ENCODE measurements at regions not wholly inside any gene's neighbourhood (a gene's known extent, or its start where the extent isn't known, plus 50 kb on each side); places are given as distances from the start of the nearest gene placed in this dataset.
"Not testable (repeated sequence)": the region's sequence is repeated elsewhere in the genome, so short reads cannot be mapped to it uniquely, and the experiment has no call there.

DNA sequence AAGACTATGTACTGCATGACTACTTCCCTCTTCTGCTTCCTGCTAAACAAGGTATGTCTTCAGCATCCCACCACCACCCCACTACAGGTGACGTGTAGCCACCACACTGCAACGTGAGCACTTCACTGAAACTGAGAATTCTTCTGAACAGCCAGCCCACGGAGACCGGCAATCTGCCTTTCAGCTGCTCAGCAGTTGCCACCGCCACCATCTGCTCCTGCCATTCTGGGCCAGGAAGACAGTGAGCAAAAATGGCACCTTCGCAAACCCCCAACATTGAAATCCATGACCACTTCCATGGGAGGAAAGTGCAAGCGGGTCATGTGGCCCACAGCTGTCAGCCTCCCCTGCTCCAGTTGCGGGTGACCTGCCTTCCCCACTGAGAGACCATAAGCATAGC lies 443.4 kb upstream of the ST8SIA4 start:
- DNase-seq (ENCODE audit: low read depth): no peak
- TF ChIP-seq, protein P1, sequence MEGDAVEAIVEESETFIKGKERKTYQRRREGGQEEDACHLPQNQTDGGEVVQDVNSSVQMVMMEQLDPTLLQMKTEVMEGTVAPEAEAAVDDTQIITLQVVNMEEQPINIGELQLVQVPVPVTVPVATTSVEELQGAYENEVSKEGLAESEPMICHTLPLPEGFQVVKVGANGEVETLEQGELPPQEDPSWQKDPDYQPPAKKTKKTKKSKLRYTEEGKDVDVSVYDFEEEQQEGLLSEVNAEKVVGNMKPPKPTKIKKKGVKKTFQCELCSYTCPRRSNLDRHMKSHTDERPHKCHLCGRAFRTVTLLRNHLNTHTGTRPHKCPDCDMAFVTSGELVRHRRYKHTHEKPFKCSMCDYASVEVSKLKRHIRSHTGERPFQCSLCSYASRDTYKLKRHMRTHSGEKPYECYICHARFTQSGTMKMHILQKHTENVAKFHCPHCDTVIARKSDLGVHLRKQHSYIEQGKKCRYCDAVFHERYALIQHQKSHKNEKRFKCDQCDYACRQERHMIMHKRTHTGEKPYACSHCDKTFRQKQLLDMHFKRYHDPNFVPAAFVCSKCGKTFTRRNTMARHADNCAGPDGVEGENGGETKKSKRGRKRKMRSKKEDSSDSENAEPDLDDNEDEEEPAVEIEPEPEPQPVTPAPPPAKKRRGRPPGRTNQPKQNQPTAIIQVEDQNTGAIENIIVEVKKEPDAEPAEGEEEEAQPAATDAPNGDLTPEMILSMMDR (conservative IDR thresholded peaks at IDR 0.05; ENCODE audit: low read depth, low read length): no peak
- no peak overlapping the region for H3K4me3 ChIP-seq (ENCODE audit: low read depth, low read length)

DNA sequence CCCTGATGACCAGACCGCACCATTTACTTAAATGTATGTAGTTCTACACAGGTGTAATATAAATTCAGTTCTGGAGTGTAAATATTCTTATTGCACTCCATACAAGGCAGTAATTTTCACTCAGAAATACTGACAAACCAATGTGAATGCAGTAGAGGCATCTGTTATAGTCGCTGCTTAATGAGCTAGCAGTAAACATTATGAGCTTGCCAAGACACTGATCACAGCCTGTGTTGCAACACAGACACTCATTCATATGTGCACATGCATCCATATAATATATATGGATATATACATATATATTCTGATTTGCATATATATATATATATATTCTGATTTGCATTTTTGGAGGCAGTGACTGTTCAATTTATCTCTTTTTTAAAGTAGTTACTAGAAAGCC lies 435.1 kb upstream of the ST8SIA4 start:
- TF ChIP-seq, protein P1 (conservative IDR thresholded peaks at IDR 0.05; ENCODE audit: low read depth, low read length): no peak
- DNase-seq (ENCODE audit: low read depth): no peak

DNA sequence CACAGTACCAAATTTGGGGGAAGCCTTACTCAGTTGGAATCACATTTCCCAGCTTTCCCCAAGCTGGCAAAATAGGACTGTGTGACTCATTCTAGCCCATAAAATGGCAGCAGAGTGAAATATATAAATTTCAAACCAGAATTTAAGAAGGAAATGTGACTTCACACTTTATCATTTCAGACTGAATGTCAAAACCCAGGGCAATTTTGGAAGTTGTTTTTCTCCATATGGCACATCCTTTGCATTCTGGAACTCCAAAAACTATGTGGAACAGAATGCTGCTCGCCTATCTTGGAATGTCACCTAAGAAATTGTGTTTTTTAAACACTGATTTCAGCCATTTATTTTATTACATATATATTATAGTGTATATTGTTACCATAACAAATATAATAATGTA lies 424.7 kb upstream of the ST8SIA4 start:
- no peak for DNase-seq (ENCODE audit: low read depth)
- TF ChIP-seq, protein P1 (conservative IDR thresholded peaks at IDR 0.05; ENCODE audit: low read depth, low read length): no peak
- H3K4me3 ChIP-seq (ENCODE audit: low read depth, low read length): no peak overlapping the region

More for the DNA sequence above, 435.1 kb upstream of the ST8SIA4 start:
- no peak overlapping the region for H3K4me3 ChIP-seq (ENCODE audit: low read depth, low read length)

DNA sequence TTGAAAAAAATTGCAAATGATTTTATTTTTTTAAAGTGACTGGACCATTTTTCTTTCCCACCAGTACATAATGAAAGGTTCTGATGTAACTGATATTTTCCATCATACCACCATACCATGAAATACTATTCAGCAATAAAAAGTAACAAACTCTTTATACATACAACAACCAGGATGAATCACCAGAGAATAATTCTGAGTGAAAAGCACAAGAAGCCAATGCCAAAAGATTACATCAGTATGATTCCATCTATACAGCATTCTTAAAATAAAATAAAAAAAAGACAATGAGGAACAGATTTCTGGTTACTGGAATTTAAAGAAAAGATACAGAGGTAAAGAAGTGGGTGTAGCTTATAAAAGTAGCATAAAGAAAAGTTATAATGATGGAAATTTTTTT lies 423.7 kb upstream of the ST8SIA4 start:
- TF ChIP-seq, protein P1 (conservative IDR thresholded peaks at IDR 0.05; ENCODE audit: low read depth, low read length): no peak
- no peak overlapping the region for H3K4me3 ChIP-seq (ENCODE audit: low read depth, low read length)
- no peak for DNase-seq (ENCODE audit: low read depth)

- not testable (repeated sequence) for DNase-seq (ENCODE audit: low read depth); H3K4me3 ChIP-seq (ENCODE audit: low read depth, low read length)
Observed at GRCh38 chr5:101316401-101316800, 413.3 kb upstream of the ST8SIA4 start.

DNA sequence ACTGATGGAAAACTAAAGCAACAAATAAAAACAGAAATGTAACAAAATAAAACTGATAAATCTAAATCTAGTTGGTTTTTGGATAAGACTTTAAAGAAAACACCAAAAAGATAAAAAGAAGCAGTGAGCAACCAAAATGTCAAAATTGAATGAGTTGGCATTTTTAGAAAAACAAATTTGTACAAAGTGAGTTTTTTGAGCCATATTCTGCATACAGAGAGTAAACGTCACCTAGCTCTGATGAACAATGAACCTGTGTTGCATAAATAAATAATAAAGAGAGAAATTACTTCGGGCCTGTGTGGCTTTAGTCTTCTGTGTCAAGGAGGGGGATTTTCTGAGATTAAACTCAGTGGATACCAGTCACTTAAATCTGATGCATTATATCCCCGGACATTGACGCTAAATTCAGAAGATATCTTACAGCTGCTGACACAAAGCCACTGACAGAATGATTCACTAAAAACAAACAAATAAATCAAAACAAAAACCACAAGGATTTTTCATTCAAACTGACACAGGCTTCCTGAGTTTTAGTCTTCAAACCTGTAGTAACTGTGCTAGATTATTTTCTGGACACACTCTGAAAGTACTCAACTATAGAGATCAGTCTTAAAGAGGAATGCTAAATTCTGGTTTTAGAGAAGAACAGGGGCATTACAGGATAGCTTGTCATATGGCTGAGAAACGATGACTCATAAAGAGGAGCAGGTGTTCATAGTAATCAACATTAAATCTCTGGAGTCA lies 403.5 kb upstream of the ST8SIA4 start:
- DNase-seq (ENCODE audit: low read depth): no peak
- TF ChIP-seq, protein P1 (conservative IDR thresholded peaks at IDR 0.05; ENCODE audit: low read depth, low read length): no peak
- no peak overlapping the region for H3K4me3 ChIP-seq (ENCODE audit: low read depth, low read length)

- TF ChIP-seq, protein P1 (conservative IDR thresholded peaks at IDR 0.05; ENCODE audit: low read depth, low read length): no peak
- no peak overlapping the region for H3K4me3 ChIP-seq (ENCODE audit: low read depth, low read length)
- DNase-seq (ENCODE audit: low read depth): no peak
Observed at GRCh38 chr5:101296477-101296876, 393.4 kb upstream of the ST8SIA4 start.
